ENCODE measurements at regions not wholly inside any gene's neighbourhood (a gene's known extent, or its start where the extent isn't known, plus 50 kb on each side); places are given as distances from the start of the nearest gene placed in this dataset.

GRCh38 chr17:77723071-77723908 is 235.2 kb upstream of the TNRC6C start:
- Mint-ChIP-seq H3K27ac (no peak overlapping the region), H3K4me1 (peaks cover 28% of the 10 kb centered on the region), H3K4me3 (no peak overlapping the region), H3K27me3 (ENCODE audit: low read depth, poor library complexity) (peaks cover 19% of the 10 kb centered on the region), H3K36me3 (ENCODE audit: low read depth) (no peaks in the 10 kb centered on the region), H3K9me3 (peaks cover 16% of the 10 kb centered on the region)
- TF ChIP-seq CTCF (IDR thresholded peaks at IDR 0.05), result no peak
- no peak for DNase-seq

GRCh38 chr17:77723909-77724875 is 234.3 kb upstream of the TNRC6C start:
- Mint-ChIP-seq H3K36me3 (ENCODE audit: low read depth) (no peaks in the 10 kb centered on the region), H3K4me3 (no peak overlapping the region), H3K4me1 (peaks cover 31% of the 10 kb centered on the region), H3K27me3 (ENCODE audit: low read depth, poor library complexity) (peaks cover 19% of the 10 kb centered on the region), H3K27ac (no peak overlapping the region), H3K9me3 (peaks cover 11% of the 10 kb centered on the region)
- DNase-seq, result no peak
- no peak for TF ChIP-seq CTCF (IDR thresholded peaks at IDR 0.05)

- H3K36me3 Mint-ChIP-seq (ENCODE audit: low read depth), result no peaks in the 10 kb centered on the region
- peaks cover 31% of the 10 kb centered on the region for H3K4me1 Mint-ChIP-seq
- H3K27me3 Mint-ChIP-seq (ENCODE audit: low read depth, poor library complexity), result peaks cover 17% of the 10 kb centered on the region
- no peak overlapping the region for H3K4me3 Mint-ChIP-seq
- H3K27ac Mint-ChIP-seq, result no peak overlapping the region
- DNase-seq, result no peak
- H3K9me3 Mint-ChIP-seq, result peaks cover 19% of the 10 kb centered on the region
- no peak for TF ChIP-seq CTCF (IDR thresholded peaks at IDR 0.05)
Observed at GRCh38 chr17:77724876-77725615, 233.5 kb upstream of the TNRC6C start.

- peaks cover 14% of the 10 kb centered on the region for H3K27me3 Mint-ChIP-seq (ENCODE audit: low read depth, poor library complexity)
- no peak for TF ChIP-seq CTCF (IDR thresholded peaks at IDR 0.05)
- H3K4me1 Mint-ChIP-seq, result peaks cover 31% of the 10 kb centered on the region
- no peak for DNase-seq
- no peak overlapping the region for H3K27ac Mint-ChIP-seq
- H3K4me3 Mint-ChIP-seq, result no peak overlapping the region
- H3K36me3 Mint-ChIP-seq (ENCODE audit: low read depth), result peaks cover 6% of the 10 kb centered on the region
- peaks cover 20% of the 10 kb centered on the region for H3K9me3 Mint-ChIP-seq
Observed at GRCh38 chr17:77725846-77726245, 232.7 kb upstream of the TNRC6C start.

GRCh38 chr17:77726549-77727006 is 231.9 kb upstream of the TNRC6C start:
- Mint-ChIP-seq H3K27me3 (ENCODE audit: low read depth, poor library complexity) (peaks cover 11% of the 10 kb centered on the region), H3K4me1 (peaks cover 31% of the 10 kb centered on the region), H3K36me3 (ENCODE audit: low read depth) (peaks cover 6% of the 10 kb centered on the region), H3K4me3 (no peak overlapping the region), H3K9me3 (peaks cover 20% of the 10 kb centered on the region), H3K27ac (no peak overlapping the region)
- no peak for DNase-seq
- TF ChIP-seq CTCF (IDR thresholded peaks at IDR 0.05), result no peak
